Stimulated activated CD4-positive, alpha-beta T cell treated with anti-CD3 and anti-CD28 coated beads, TNF-alpha, amount 100 ng/mL, for 48 hours (primary cell): ENCODE measurements at regions not wholly inside any gene's neighbourhood (a gene's known extent, or its start where the extent isn't known, plus 50 kb on each side); places are given as distances from the start of the nearest gene placed in this dataset.

Experiments used
- DNase-seq, 3 donors: peaks; one replicate each; pipeline ENCODE4 v3.0.0-alpha.2; 2020; ENCODE audit warnings: low read depth in 3 of 3

DNA sequence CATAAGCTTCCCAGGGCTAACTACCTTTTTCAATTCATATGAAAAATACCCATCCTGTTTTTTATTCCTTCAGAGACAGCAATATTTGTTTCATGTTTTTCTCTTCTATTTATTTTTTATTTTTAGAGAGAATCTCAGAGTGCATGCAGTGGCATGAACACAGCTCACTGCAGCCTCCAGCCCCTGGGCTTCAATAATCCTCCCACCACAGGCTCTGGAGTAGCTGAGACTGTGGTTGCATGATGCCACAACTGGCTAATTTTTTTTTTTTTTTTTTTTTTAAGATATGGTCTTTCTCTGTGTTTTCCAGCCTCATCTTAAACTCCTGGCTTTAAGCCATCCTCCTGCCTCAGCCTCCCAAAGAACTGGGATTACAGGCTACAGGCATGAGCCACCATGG lies 296.7 kb upstream of the AKR1E2 start:
- no peak for DNase-seq

DNA sequence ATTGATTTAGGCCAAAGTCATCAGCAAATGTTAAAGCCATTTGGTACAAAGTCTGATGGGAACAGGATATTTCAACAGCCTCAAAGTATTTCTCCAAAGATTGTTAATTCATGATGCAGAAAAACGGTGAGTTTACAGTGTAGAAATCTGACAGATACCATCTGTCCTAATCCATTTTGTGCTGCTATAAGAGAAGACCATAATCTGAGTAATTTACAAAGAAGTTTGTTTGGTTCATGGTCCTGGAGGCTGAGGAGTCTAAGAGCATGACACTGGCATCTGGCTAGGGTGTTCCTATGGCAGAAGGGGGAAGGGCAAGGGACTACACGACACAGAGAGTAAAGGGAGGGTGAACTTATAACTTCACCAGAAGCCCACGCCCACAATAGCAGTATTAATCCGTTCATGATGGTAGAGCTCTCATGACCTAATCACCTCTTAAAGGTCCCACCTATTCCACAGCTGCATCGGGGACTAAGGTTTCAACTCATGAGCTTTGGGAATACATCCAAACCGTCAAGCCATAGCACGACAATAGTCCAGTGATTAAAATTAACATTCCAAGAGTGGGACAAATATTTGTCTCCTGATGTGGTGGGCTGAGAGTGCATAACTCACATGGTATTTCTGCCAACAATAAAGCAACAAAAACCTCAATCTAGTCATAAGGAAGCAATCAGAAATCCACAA lies 298.6 kb upstream of the AKR1E2 start:
- DNase-seq: no peak

DNA sequence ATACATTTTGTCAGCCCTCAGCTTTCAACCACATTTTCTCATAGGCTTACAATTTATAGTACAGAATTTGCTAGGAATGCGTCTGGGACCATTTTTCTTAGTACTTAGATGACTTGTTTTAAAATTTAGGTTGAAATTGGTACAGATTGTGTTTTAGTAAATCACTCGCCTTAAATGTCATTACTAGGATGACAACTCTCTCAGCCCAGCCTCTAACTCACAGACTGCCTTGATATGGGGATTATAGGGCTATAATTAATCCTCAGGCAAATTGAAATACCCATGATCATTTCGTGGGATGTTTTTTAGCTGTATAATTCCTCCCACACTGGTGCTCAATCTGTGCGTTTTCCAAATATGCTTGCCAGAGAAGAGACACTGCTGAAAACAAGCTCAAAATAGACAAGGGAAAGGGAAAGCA lies 299.7 kb upstream of the AKR1E2 start:
- no peak for DNase-seq

DNA sequence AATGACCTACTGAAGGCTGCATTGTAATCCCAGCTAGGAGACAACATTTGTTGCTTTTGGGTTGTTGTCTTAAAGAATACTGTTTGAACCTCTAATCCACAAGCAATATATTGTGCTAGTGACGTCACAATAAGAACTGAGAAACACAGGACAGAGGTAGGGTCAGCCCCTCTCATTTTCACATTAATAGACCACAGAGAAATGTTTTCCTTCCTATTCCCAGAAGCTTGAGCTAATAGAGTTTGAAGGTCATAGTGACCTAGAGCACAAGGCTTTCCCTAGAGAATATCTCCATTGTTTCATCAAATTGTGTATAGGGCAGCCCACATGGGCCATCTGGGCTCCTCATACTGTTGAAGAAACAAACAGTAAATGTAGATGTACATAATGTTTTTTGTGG lies 300.9 kb upstream of the AKR1E2 start:
- DNase-seq: no peak

DNA sequence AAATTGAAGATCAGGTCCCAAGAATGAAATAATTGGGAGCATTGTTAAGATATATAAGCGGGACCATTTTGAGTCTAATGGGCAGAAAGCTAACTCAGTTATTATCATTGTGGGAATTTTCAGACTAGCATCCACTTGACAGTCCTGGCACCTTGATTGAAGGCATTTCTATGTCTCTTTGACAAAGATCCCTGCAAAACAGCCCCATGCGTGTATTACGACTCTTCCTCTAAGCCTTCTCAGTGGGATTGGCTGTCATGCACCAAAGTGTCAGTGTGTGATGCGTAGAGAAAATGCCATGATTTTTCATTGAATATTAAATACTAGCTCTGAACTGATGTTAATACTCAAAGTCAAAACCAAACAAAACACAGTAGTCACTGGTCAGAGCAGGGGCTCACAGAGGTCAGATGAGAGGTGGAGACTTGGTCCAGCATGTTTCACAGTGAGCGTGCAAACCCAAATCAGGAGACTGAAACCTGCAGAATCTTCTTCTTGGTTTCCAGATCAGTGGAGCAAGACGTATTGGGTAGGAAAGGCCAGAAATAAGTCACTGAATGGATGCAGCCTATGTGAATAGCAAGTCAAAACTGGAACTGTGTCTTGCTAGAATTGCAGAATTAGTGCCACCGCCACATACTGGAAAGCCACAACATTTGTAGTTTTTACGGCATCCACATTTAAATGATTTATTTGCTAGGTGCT lies 303.6 kb upstream of the AKR1E2 start:
- no peak for DNase-seq

DNA sequence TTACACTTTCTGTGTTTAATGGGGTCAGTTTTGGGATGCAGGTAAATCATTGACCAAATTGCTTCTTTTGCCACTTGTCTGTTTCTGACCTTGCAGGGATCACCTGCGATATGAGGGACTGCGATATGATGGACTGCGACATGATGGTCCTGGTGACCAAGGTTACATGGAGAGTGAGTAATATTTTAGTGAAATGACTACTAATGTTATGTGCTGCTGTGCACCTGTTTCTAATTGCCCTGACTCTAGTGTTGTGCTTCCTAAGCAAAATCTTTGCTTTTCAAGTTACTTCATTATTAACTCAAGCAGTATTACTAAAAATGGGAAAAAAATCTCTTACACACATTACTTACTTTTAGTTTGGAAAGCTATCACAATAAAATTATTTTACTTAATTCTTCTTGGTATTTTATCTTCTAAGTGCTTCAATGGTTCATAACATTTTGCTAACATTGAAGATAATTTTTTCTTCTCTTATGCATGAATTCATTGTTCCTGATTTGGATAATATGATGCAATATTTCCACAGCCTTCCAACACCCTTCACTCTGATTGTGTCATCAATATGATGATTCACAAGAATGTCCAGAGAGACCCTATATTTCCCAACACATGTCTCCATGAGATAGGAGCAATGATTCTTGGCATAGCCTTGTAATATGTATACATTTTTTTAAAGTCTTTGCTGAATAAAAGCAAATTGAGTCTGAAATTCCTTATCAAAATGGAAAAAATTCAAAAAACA lies 306.2 kb upstream of the AKR1E2 start:
- no peak for DNase-seq

DNA sequence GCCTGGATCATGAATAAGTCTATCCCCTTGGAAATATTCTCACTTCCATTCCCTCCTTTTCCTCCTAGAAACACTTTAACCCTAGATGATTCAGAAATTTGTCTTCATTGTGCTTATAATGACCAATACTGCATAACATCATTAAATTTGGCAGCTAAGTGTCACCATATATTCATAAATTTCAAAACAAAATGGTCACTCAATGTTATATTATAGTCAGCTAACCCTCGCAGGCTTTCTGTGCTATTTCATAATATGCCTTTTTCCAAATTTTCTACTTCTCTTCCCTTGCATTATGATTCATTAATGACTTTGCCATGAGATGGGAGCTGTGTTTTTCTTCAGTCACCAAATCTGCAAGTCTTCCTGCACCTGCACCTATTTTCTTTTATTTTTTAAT lies 308.3 kb upstream of the AKR1E2 start:
- no peak for DNase-seq

DNA sequence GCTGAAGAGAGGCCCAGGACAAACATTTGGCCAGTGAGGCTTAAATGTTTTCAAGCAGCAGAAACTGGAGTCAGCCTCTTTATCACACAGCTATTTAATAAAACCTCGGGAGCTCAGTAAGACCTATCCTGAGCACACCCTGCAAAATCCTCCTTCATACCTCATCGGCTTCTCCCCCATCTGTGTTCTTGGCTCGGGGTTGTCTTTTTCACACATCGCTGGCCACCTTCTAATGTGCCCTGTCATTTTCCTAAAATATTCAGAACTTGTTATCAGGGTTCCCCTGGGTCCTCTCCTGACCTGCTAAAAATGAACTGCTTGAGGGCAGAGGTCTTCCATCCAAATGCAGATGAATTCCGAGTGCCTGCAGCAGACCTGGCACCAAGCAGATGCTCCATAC lies 310.3 kb upstream of the AKR1E2 start:
- DNase-seq: no peak

DNA sequence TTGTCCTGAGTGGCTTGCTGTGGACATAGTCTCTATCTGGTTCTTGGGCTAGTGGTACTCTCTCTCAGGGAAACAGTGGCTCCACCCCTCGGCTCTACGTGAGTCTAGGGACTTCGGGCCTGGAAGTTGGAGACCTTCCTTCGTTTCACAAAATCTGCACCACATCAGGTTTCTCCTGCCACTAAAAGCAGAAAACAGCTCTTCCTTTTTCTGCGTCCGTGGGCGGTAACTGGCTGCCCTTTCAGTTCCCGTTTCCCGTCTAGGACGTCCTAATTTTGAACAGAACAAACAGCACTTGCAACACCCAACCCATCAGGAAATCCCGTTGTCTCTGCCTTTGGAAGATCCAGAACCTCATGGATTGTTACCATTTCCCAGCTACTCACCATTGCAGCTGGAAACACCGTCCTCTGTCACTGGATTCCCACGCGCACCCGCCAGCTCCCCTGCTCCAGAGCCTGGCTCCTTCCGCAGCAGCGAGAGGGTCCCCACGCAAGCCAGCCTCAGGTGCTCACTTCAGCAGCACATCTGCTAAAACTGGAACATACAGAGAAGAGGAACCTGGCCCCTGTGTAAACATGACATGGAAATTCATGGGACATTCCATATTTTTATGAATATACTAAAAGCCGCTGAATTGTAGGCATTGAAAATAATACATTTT lies 311.4 kb upstream of the AKR1E2 start:
- DNase-seq: no peak

DNA sequence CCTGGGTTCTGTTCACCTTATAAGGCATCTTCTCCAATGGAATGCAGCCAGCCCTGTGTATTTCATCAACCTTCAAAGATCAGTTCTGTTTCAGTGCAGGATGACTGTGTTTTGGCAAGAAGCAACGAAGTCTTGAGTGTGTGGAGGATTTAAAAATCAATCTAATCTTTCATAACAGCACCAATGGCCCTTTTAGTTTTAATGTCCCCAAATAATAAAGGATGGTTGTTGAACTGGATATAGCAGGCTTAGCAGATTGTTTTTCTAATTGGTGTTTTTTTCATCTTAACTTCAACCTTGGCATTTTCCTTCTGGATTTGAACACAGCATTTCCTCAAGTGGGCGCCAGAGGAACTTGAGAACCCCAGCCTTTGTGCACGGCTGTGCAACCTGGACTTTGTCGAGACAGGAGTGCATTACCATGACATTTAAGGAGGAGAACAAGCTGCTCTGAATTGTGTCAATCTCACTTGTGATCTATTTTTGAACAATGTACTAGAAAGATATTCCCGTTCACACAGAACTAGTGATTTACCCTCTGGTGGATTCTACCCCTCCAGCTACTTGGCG lies 313.3 kb upstream of the AKR1E2 start:
- DNase-seq: peak in 1 of 3 donors; percentile 0

DNA sequence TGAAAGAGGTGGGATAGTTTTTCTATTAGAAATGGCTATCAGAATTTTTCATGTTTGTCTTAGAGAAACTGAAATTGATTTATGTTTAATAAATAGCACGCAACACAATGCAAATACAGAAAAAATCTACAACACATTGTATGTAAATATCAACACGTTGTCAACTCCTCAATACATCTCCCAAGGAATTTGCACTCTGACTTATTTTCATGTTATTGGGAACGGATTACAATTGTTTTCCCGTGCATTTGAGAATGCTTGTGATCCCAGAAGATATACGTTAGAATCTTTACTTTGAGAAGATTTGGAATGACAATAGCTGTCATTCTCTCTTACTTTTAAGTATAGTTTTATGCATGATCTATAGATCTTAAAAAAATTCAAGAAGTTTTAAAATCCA lies 313.8 kb upstream of the AKR1E2 start:
- DNase-seq: no peak

DNA sequence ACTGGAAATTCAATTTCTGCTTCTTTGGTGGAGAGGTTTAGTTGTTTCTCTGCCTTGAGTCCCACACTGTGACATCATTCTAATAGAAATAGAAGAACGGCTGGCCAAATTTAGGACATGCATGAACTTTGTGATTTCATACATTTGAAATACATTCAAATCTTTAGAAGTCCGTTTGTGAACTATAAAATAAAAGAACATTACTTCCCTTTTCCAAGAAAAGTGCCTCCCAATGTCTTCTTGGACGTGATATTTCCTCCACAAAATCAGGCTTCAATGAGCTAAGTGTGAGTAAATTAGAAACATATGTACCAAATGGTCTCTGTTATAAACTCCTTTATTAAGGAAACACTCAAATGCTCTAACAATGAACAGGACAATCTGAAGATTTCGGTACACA lies 314.5 kb upstream of the AKR1E2 start:
- no peak for DNase-seq

DNA sequence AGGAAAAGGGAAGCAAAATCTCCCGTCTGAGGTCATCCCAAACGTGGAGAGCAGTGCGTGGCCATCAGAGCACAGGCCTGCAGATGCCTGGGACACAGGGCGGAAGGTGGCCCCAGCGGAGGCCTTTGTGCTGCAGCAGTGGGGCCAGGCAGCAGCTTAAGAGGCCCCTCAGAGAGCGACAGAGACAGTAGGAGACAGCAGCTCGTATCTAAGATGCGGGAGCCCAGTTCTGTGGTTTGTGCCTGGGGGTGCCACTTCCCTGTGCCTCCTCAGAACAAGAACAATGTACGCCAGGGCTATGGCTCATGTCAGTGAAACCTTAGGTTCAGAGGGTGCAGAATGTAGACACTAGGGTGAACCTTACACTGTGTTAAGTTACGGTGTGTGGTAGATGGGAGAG lies 316.6 kb upstream of the AKR1E2 start:
- DNase-seq: no peak

DNA sequence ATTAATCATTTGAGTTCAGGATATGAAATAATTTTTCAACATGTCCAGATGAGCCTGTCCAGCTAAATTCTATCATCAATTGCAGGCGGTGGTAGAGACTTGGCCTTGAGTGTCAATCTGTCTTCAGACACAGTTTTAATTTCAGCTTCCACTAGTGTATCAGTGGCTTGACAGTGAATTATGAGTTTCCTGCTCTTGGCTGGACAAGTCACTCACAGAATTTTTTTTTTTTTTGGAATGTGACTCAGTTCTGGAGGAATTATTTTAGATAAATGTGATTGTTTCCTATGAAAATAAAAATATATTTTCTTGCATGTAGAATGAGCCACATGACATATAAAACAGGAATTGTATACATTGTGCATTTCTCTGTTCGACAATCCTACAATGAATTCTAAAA lies 319.9 kb upstream of the AKR1E2 start:
- DNase-seq: no peak

DNA sequence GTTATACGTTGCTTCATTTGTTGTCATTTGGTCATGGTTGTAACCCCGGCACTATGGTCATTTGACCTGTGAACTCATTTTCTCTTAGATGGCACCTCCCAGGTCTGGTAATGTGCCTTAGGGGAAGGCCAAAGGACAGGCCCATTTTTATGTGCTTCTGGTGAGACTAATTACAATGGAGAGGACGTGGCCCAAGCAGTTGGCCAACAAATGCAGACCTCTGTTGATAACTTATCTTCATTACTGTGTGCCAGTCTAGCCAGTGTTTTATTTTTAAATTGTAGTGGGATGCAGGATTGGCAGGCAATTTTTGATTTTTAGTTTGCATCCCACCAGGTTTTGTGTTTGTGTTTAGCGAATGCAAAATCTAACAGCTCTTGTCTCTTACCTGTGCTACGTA lies 321.5 kb upstream of the AKR1E2 start:
- no peak for DNase-seq

DNA sequence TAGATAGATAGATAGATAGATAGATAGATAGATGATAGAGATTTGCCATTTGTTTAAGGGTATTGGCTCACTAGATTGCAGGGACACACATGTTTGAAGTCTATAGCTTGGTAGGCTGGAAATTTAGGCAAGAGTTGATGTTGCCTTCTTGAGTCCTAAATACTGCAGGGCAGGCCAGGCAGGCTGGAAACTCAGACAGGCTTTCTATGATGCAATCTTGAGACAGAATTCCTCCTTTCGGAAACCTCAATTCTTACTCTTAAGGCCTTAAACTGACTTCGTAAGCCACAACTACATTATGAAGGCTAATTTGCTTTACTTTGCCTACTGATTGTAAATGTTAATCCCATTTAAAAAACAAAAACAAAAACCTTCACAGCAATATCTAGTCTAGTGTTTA lies 322.9 kb upstream of the AKR1E2 start:
- DNase-seq: no peak

DNA sequence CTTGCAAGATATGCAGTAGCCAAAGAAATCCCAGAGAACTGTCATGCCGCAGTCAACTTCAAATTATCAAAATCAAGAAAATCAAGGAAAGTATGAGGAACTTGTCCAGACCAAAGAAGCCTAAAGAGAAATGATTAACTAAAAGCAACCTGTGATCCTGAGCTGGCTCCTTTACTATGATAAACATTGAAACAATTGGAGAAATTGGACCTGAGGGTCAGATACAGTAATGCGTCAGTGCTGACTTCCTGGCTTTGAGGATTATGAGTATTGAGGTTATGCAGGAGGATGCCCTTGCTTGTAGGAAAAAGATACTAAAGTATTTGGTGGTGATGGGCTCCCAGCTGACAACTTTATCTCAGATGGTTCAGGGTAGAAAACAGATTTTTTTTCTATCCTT lies 324.7 kb upstream of the AKR1E2 start:
- DNase-seq: no peak

DNA sequence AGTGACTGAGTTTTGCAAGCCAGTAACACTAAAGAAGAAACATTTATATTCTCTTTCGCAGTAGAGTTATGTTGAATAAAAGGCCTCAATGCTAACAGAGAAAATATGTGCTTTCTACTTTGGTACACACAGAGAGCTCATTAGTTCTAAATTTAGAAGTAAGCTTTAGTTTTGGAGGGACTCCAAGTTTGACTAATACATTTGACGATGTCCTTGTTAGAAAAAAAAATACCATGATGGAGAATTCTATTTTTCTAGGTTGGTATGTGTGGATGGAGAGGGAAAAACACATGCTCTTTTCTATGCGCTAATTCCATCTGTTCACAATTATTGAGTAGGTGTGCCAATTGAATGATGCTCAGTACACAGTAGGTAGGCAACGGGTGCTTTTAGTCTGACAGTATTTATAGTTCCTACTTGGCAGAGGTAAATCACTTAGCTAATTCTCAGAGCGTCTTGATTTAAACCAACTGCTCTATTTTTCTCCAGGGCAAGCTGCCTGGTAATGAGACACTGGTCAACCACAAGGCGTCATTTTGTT lies 327.2 kb upstream of the AKR1E2 start:
- DNase-seq: no peak

DNA sequence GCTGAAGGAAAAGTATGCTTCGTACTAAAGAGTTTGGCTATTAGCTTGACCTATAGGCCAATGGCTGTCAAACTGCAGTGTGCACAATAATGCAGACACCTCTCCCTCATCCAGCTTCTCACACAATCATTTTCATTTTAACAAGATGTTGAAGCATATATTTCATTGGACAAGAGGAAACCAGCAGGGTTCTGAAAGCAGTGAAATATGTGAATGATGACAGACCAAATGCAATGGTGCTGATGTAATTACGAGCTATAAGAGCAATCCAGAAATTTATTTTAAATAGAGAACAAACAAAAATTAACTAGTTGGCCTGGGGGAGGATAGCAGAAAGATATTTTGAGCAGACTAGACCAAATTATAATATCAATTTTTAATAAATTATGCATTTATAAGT lies 331.5 kb upstream of the AKR1E2 start:
- DNase-seq: no peak

DNA sequence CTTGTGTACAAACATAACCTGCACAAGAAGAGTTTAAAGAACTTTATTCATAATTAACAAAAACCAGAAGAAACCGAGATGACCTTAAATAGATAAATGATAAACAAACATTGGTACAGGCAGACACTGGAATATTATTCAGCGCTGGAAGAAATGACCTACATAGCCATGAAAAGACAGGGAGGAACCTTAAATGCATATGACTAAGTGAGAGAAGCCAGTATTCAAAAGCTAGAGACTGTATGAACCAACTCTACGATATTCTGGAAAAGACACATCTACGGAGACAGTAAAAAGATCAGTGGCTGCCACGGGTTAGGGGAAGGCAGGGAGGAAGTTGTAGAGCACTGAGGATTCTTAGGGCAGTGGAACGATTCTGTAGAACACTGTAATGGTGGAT lies 333.8 kb upstream of the AKR1E2 start:
- no peak for DNase-seq

DNA sequence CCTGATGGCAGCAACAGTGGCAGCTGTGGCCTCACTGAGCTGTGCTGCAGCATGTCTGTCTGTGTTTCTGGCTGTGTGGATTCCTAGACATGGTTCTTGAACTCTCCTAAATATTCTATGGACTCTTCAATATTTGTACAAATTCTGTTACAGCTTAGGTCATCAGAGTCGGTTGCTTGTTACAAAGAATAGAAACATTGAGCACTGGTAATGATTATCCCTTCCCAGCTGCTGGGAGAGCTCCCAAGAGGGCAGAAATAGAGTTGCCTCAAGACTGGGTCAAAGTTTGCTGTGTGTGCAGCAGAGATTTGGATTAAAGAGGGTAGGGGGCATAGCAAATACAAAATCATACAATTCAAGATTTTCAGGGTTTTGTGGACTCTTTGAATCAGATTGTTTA lies 337.1 kb upstream of the AKR1E2 start:
- DNase-seq: no peak

DNA sequence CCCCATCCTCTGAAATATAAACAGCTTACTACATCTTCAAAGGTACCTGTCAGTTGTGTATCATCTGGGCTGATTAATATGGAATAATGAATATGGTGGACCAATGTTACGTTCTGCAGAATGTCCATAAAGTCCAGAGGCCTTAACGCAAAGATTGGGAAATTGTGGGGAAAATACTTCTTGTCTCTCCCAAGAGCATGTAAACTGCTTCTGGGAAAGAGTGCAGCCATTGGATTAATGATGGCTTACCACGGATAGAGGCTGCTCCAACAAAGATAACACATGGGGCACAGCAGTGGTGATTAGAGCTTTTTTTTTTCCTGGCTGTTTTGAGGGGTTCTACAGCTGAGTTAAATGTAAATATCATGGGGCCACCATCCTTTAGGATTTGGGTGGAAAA lies 340.4 kb upstream of the AKR1E2 start:
- no peak for DNase-seq
